SU-DHL-6 (cell line): ENCODE measurements at regions not wholly inside any gene's neighbourhood (a gene's known extent, or its start where the extent isn't known, plus 50 kb on each side); places are given as distances from the start of the nearest gene placed in this dataset.

Source experiments
- H2AFZ ChIP-seq: fragments of 200-600 bp; sonication (generic); 2 replicates; pipeline ENCODE4 v1.6.1; 2014; ENCODE audit warnings: low read depth, mild to moderate bottlenecking, moderate library complexity, mixed read lengths, antibody characterized with exemption, low read length; ENCODE audit not compliant: severe bottlenecking
- H3F3A ChIP-seq: fragments of 200-600 bp; shearing (Covaris generic); 2 replicates; pipeline ENCODE4 v1.6.0; 2016; ENCODE audit warnings: antibody characterized with exemption, mild to moderate bottlenecking; ENCODE audit not compliant: insufficient read depth
- H3K27ac ChIP-seq: fragments of 200-600 bp; sonication (generic); 2 replicates; pipeline ENCODE4 v1.5.1; 2016; ENCODE audit warnings: low read depth, mild to moderate bottlenecking, low read length, moderate library complexity, mixed read lengths
- H3K27me3 ChIP-seq: fragments of 200-600 bp; sonication (generic), shearing (Covaris generic); 2 replicates; pipeline ENCODE4 v1.6.0; 2014; ENCODE audit warnings: mild to moderate bottlenecking, low read length
- H3K36me3 ChIP-seq: fragments of 200-600 bp; sonication (generic); 2 replicates; pipeline ENCODE4 v1.6.1; 2014; ENCODE audit warnings: mild to moderate bottlenecking, low read length, mixed read lengths
- H3K4me2 ChIP-seq: fragments of 300-600, 200-600 bp; shearing (Covaris generic), sonication (generic); 2 replicates; pipeline ENCODE4 v1.6.0; 2014; ENCODE audit warnings: low read length, low read depth, mild to moderate bottlenecking; ENCODE audit not compliant: poor library complexity, severe bottlenecking
- H3K4me3 ChIP-seq: fragments of 200-600 bp; sonication (generic); 2 replicates; pipeline ENCODE4 v1.5.1; 2014; ENCODE audit warnings: antibody characterized with exemption, low read length, mild to moderate bottlenecking, mixed read lengths; ENCODE audit not compliant: insufficient read depth, poor library complexity, severe bottlenecking
- H3K79me2 ChIP-seq: fragments of 200-600 bp; sonication (generic); 2 replicates; pipeline ENCODE4 v1.6.1; 2014; ENCODE audit warnings: mild to moderate bottlenecking, low read length, moderate library complexity; ENCODE audit not compliant: insufficient read depth
- H3K9ac ChIP-seq: fragments of 200-600 bp; sonication (generic); 2 replicates; pipeline ENCODE4 v1.7.0; 2014; ENCODE audit warnings: mild to moderate bottlenecking, low read length
- H3K9me2 ChIP-seq: fragments of 200-600 bp; sonication (generic); replicated peaks from 2 replicates; pipeline ENCODE4 v1.6.1; 2014; ENCODE audit warnings: low read length; ENCODE audit not compliant: insufficient read depth
- H3K9me3 ChIP-seq: fragments of 200-600 bp; sonication (generic); 2 replicates; pipeline ENCODE4 v1.6.1; 2014; ENCODE audit warnings: low read length, mixed read lengths; ENCODE audit not compliant: insufficient read depth
- H4K20me1 ChIP-seq: fragments of 200-600 bp; sonication (generic); 2 replicates; pipeline ENCODE4 v1.6.1; 2014; ENCODE audit warnings: low read depth, mild to moderate bottlenecking, antibody characterized with exemption, low read length, moderate library complexity, mixed read lengths
- CTCF ChIP-seq: fragments of 200-600 bp; sonication (generic); IDR thresholded peaks from one replicate; pipeline ENCODE4 v1.5.1; 2017; ENCODE audit warnings: antibody characterized with exemption, mild to moderate bottlenecking, low read length, moderate library complexity; ENCODE audit not compliant: insufficient read depth, poor library complexity, severe bottlenecking
- EZH2phosphoT487 ChIP-seq: fragments of 200-600 bp; sonication (generic), shearing (Covaris generic); conservative IDR thresholded peaks from 2 replicates; pipeline ENCODE4 v1.6.1; 2018; ENCODE audit warnings: mild to moderate bottlenecking, antibody characterized with exemption, low read length, moderate library complexity, mixed read lengths

DNA sequence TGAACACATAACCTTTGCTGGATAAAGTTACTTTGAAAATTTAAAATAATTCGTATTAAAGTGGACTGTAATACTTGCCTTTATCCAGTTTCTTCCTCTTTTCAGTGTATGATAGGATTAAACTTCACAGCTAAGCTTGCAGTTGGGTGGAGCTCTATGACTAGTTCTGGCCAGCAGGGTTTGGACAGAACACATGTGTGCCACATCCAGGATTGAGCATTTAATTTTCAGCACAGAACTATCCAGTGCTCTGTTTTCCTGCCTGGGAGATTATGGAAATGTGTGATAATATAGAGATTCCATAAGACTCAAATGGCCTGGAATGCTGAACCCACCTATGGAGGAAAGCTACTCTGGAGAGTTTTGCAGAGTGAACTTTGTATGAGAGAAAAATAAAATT, 200.2 kb downstream of the OSR1 start:
- Histone ChIP-seq H3K9ac (no peak overlapping the region), H3K4me2 (no peak overlapping the region), H3K9me3 (no peaks in the 10 kb centered on the region), H3K4me3 (no peak overlapping the region), H3K9me2 (no peaks in the 10 kb centered on the region), H3K79me2 (no peaks in the 10 kb centered on the region), H4K20me1 (no peaks in the 10 kb centered on the region), H3F3A (no peaks in the 10 kb centered on the region), H3K36me3 (no peaks in the 10 kb centered on the region), H3K27me3 (no peaks in the 10 kb centered on the region), H3K27ac (no peak overlapping the region), H2AFZ (no peak overlapping the region)
- no peak for TF ChIP-seq EZH2phosphoT487
- TF ChIP-seq CTCF = no peak

DNA sequence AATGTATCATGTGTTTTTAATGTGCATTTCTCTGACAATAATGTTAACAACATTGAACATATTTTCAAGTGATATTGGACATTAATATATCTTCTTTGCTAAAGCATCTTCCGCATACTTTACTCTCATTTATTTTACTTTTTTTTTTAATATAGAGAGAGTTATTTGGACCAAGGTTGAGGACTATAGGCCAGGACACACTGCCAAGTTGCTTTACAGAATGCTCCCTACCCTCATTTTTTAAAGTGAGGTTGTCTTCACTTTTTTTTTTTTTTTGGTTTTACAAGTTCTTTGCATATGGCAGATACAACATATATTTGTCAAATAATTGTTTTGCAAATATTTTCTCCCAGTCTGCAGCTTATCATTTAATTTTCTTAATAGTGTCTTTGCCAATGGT, 201.8 kb downstream of the OSR1 start:
- no peak for TF ChIP-seq CTCF
- TF ChIP-seq EZH2phosphoT487 = no peak
- no peak overlapping the region for H3K4me3 ChIP-seq
- no peaks in the 10 kb centered on the region for H3F3A ChIP-seq
- no peak overlapping the region for H3K9ac ChIP-seq
- no peaks in the 10 kb centered on the region for H3K79me2 ChIP-seq
- H3K27ac ChIP-seq = no peak overlapping the region
- H3K9me2 ChIP-seq = no peaks in the 10 kb centered on the region
- no peaks in the 10 kb centered on the region for H3K27me3 ChIP-seq
- H3K36me3 ChIP-seq = no peaks in the 10 kb centered on the region
- no peak overlapping the region for H3K4me2 ChIP-seq
- no peak overlapping the region for H2AFZ ChIP-seq
- no peaks in the 10 kb centered on the region for H4K20me1 ChIP-seq
- H3K9me3 ChIP-seq = no peaks in the 10 kb centered on the region

- Histone ChIP-seq H3K27me3 (no peaks in the 10 kb centered on the region), H3K4me3 (no peak overlapping the region), H2AFZ (no peak overlapping the region), H3K36me3 (no peaks in the 10 kb centered on the region), H3K9ac (no peak overlapping the region), H3K27ac (no peak overlapping the region), H3K9me2 (no peaks in the 10 kb centered on the region), H3K79me2 (no peaks in the 10 kb centered on the region), H3K4me2 (no peak overlapping the region), H3F3A (no peaks in the 10 kb centered on the region), H4K20me1 (no peaks in the 10 kb centered on the region), H3K9me3 (peaks cover 9% of the 10 kb centered on the region; the same call in 1 of the 2 replicates)
- no peak for TF ChIP-seq EZH2phosphoT487
- TF ChIP-seq CTCF = no peak
Measured at GRCh38 chr2:19150726-19151125, 207.7 kb downstream of the OSR1 start.
